ENCODE measurements at regions not wholly inside any gene's neighbourhood (a gene's known extent, or its start where the extent isn't known, plus 50 kb on each side); places are given as distances from the start of the nearest gene placed in this dataset.
"Not testable (repeated sequence)": the region's sequence is repeated elsewhere in the genome, so short reads cannot be mapped to it uniquely, and the experiment has no call there.

DNA sequence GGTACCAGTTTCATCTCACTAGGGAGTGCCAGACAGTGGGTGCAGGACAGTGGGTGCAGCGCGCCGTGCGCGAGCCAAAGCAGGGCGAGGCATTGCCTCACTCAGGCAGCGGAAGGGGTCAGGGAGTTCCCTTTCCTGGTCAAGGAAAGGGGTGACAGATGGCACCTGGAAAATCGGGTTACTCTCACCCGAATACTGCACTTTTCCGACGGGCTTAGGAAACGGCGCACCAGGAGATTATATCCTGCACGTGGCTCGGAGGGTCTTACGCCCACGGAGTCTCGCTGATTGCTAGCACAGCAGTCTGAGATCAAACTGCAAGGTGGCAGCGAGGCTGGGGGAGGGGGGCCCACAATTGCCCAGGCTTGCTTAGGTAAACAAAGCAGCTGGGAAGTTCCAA lies 152.0 kb upstream of the PCDH11X start:
- H3K4me3 Mint-ChIP-seq; DNase-seq; H3K27me3 Mint-ChIP-seq (ENCODE audit: low read depth, poor library complexity); H3K4me1 Mint-ChIP-seq; H3K36me3 Mint-ChIP-seq (ENCODE audit: low read depth); H3K27ac Mint-ChIP-seq: not testable (repeated sequence)
- H3K9me3 Mint-ChIP-seq = peaks cover 12% of the 10 kb centered on the region

DNA sequence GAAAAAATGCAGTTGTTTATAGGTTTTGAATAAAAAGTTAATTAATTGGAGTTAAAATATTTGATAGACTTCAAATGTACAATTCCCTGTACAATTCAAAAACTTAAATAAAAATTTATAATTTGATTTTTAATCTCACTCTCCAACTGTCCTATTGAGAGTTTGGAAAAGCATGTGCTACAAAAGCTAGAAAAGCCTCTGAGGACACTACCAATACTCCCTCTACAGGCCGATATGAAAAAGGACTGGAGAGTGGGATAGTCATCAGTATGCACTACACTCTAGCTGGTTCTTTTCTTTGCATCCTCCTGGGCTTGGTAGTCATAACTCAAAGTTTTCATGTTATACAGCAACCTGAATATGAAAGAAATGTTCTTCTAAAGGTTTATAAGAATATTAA lies 139.9 kb upstream of the PCDH11X start:
- H3K27ac Mint-ChIP-seq; H3K36me3 Mint-ChIP-seq (ENCODE audit: low read depth): not testable (repeated sequence)
- TF ChIP-seq, protein P1, sequence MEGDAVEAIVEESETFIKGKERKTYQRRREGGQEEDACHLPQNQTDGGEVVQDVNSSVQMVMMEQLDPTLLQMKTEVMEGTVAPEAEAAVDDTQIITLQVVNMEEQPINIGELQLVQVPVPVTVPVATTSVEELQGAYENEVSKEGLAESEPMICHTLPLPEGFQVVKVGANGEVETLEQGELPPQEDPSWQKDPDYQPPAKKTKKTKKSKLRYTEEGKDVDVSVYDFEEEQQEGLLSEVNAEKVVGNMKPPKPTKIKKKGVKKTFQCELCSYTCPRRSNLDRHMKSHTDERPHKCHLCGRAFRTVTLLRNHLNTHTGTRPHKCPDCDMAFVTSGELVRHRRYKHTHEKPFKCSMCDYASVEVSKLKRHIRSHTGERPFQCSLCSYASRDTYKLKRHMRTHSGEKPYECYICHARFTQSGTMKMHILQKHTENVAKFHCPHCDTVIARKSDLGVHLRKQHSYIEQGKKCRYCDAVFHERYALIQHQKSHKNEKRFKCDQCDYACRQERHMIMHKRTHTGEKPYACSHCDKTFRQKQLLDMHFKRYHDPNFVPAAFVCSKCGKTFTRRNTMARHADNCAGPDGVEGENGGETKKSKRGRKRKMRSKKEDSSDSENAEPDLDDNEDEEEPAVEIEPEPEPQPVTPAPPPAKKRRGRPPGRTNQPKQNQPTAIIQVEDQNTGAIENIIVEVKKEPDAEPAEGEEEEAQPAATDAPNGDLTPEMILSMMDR (IDR thresholded peaks at IDR 0.05) = peak; percentile 7

More for the DNA sequence above, 139.9 kb upstream of the PCDH11X start:
- H3K27me3 Mint-ChIP-seq (ENCODE audit: low read depth, poor library complexity); H3K4me3 Mint-ChIP-seq; H3K4me1 Mint-ChIP-seq; DNase-seq; H3K9me3 Mint-ChIP-seq: not testable (repeated sequence)
